HEK293T (cell line): ENCODE measurements at regions not wholly inside any gene's neighbourhood (a gene's known extent, or its start where the extent isn't known, plus 50 kb on each side); places are given as distances from the start of the nearest gene placed in this dataset.

ENCODE experiments used
- BHLHE40 ChIP-seq: fragments of 450-650 bp; IDR thresholded peaks from 2 replicates; pipeline ENCODE4 v1.6.1; 2016; ENCODE audit warnings: mild to moderate bottlenecking, moderate library complexity, borderline replicate concordance
- FOXA1 ChIP-seq: fragments of 450-650 bp; IDR thresholded peaks from 2 replicates; pipeline ENCODE4 v1.6.1; 2016; ENCODE audit warnings: mild to moderate bottlenecking
- FOXM1 ChIP-seq: fragments of 450-650 bp; IDR thresholded peaks from 2 replicates; pipeline ENCODE4 v1.6.1; 2017; ENCODE audit warnings: mild to moderate bottlenecking, borderline replicate concordance
- HDGF ChIP-seq: fragments of 450-650 bp; IDR thresholded peaks from 2 replicates; pipeline ENCODE4 v1.6.1; 2017; ENCODE audit warnings: antibody characterized with exemption, borderline replicate concordance
- L3MBTL2 ChIP-seq: fragments of 450-650 bp; conservative IDR thresholded peaks from 2 replicates; pipeline ENCODE4 v1.6.1; 2016; ENCODE audit warnings: mild to moderate bottlenecking
- NFRKB ChIP-seq: fragments of 450-650 bp; IDR thresholded peaks from 2 replicates; pipeline ENCODE4 v1.6.1; 2016; ENCODE audit warnings: mild to moderate bottlenecking, moderate library complexity
- SP1 ChIP-seq: fragments of 450-650 bp; IDR thresholded peaks from 2 replicates; pipeline ENCODE4 v1.6.1; 2017
- ZNF384 ChIP-seq: fragments of 450-650 bp; IDR thresholded peaks from 2 replicates; pipeline ENCODE4 v1.6.1; 2016

- no peak for TF ChIP-seq NFRKB
- no peak for TF ChIP-seq FOXA1
- TF ChIP-seq ZNF384, result no peak
- TF ChIP-seq SP1, result no peak
- TF ChIP-seq FOXM1, result no peak
- TF ChIP-seq L3MBTL2, result no peak
- no peak for TF ChIP-seq BHLHE40
- TF ChIP-seq HDGF, result no peak
Measured at GRCh38 chr4:166230841-166231240, 357.8 kb downstream of the TLL1 start.
